Adrenal gland (tissue), 5 donors: ENCODE measurements at regions not wholly inside any gene's neighbourhood (a gene's known extent, or its start where the extent isn't known, plus 50 kb on each side); places are given as distances from the start of the nearest gene placed in this dataset.

Source experiments
- POLR2A ChIP-seq, 2 donors: fragments of 450-650 bp; IDR thresholded peaks; one replicate each; pipeline ENCODE4 v1.6.1; 2017; ENCODE audit warnings: antibody characterized with exemption in 2 of 2, mild to moderate bottlenecking in 2 of 2, moderate library complexity in 1 of 2
- TF ChIP-seq, protein P1 (sequence below), 6 experiments: fragments of 450-650 bp in 4 of 6; fragments of 200-600 bp in 2 of 6; sonication (generic) in 1 of 6; IDR thresholded peaks; 1 replicate in 5 of 6; 2 replicates in 1 of 6; pipeline versions ENCODE4 v1.5.1 to v1.8.0; 2016 to 2021; ENCODE audit warnings: antibody characterized with exemption in 6 of 6, mild to moderate bottlenecking in 2 of 6, moderate library complexity in 1 of 6
- donor health status: DM: no; HTN: no; CAD: no.

DNA sequence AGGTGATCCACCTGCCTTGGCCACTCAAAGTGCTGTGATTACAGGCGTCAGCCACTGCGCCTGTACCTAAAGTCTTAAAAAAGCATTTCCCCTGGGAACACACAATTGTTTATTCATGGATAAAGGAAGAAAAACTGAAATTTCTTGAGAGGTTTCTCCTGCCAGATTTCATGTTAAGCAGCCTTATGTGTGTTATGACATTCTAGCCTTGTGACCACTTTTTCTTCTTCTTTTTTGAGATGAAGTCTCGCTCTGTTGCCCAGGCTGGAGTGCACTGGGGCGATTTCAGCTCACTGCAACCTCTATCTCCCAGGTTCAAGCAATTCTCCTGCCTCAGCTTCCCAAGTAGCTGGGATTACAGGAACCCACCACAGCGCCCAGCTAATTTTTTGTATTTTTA, 57.8 kb upstream of the PLAC8 start:
- TF ChIP-seq, protein P1, sequence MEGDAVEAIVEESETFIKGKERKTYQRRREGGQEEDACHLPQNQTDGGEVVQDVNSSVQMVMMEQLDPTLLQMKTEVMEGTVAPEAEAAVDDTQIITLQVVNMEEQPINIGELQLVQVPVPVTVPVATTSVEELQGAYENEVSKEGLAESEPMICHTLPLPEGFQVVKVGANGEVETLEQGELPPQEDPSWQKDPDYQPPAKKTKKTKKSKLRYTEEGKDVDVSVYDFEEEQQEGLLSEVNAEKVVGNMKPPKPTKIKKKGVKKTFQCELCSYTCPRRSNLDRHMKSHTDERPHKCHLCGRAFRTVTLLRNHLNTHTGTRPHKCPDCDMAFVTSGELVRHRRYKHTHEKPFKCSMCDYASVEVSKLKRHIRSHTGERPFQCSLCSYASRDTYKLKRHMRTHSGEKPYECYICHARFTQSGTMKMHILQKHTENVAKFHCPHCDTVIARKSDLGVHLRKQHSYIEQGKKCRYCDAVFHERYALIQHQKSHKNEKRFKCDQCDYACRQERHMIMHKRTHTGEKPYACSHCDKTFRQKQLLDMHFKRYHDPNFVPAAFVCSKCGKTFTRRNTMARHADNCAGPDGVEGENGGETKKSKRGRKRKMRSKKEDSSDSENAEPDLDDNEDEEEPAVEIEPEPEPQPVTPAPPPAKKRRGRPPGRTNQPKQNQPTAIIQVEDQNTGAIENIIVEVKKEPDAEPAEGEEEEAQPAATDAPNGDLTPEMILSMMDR (IDR thresholded peaks at IDR 0.05), result no peak
- no peak for TF ChIP-seq POLR2A (IDR thresholded peaks at IDR 0.05)
